DOHH2 (cell line): ENCODE measurements at regions not wholly inside any gene's neighbourhood (a gene's known extent, or its start where the extent isn't known, plus 50 kb on each side); places are given as distances from the start of the nearest gene placed in this dataset.

Experiments
- CTCF ChIP-seq: fragments of 200-600 bp; sonication (generic); IDR thresholded peaks from one replicate; pipeline ENCODE4 v1.5.1; 2014; ENCODE audit warnings: antibody characterized with exemption, mild to moderate bottlenecking, low read depth, low read length; ENCODE audit not compliant: poor library complexity, severe bottlenecking
- EZH2phosphoT487 ChIP-seq: fragments of 200-600 bp; sonication (generic); IDR thresholded peaks from 2 replicates; pipeline ENCODE4 v1.6.1; 2017; ENCODE audit warnings: borderline replicate concordance, mild to moderate bottlenecking, antibody characterized with exemption, low read length, moderate library complexity, mixed read lengths

- TF ChIP-seq CTCF (no peak), EZH2phosphoT487 (no peak)
These were observed 236.2 kb upstream of the COPS8 start for GRCh38 chr2:236849508-236849907.
